IMR-90 (cell line): ENCODE measurements at regions not wholly inside any gene's neighbourhood (a gene's known extent, or its start where the extent isn't known, plus 50 kb on each side); places are given as distances from the start of the nearest gene placed in this dataset.

Experiments used
- ATAC-seq: fragments of 200-7000 bp; cut with Tn5 transposase; 2 replicates; pipeline ENCODE4 v1.9.1; 2020; ENCODE audit warnings: low read depth, mild to moderate bottlenecking, moderate library complexity
- BruUV-seq: library from RNA; stranded (reverse); fragments of 400-500 nt; replicated peaks from 2 replicates; lab custom pipeline; 2021; lab: Mats Ljungman, UMichigan
- CTCF ChIA-PET: fragments of 300-600 bp; formaldehyde crosslinking; extraction: SDS; loops from one replicate; lab custom pipeline; 2021; ENCODE audit warnings: antibody characterized with exemption; lab: Yijun Ruan, JAX
- POLR2A ChIA-PET: fragments of 300-600 bp; sonication (Branson Sonifier 250); formaldehyde crosslinking; loops from one replicate; lab custom pipeline; 2022; ENCODE audit warnings: antibody characterized with exemption; ENCODE audit not compliant: unreplicated experiment; lab: Charles Lee
- DNase-seq: peaks from one replicate; pipeline ENCODE4 v3.0.0; 2013
- H2AFZ ChIP-seq: replicated peaks from 2 replicates; pipeline ENCODE3; 2013; ENCODE audit warnings: low read length, mild to moderate bottlenecking; ENCODE audit not compliant: poor library complexity
- H2AK5ac ChIP-seq: 2 replicates; pipeline ENCODE4 v1.6.1; 2013; ENCODE audit warnings: low read depth, low read length, inconsistent platforms
- H2AK9ac ChIP-seq: replicated peaks from 2 replicates; pipeline ENCODE3; 2013; ENCODE audit warnings: mild to moderate bottlenecking, low read depth, low read length, moderate library complexity; ENCODE audit not compliant: poor library complexity
- H2BK120ac ChIP-seq: 2 replicates; pipeline ENCODE4 v1.6.1; 2013; ENCODE audit warnings: low read depth, low read length, inconsistent platforms
- H2BK15ac ChIP-seq: 3 replicates; pipeline ENCODE4 v1.6.1; 2013; ENCODE audit warnings: low read depth, low read length, inconsistent platforms
- H2BK20ac ChIP-seq: 2 replicates; pipeline ENCODE4 v1.6.1; 2013; ENCODE audit warnings: low read depth, mild to moderate bottlenecking, inconsistent platforms, low read length, moderate library complexity
- H2BK5ac ChIP-seq: 2 replicates; pipeline ENCODE4 v1.6.1; 2013; ENCODE audit warnings: mild to moderate bottlenecking, low read depth, low read length, inconsistent platforms; ENCODE audit not compliant: poor library complexity, severe bottlenecking
- H3K14ac ChIP-seq: replicated peaks from 2 replicates; pipeline ENCODE4 v1.6.1; 2013; ENCODE audit warnings: low read depth, low read length, inconsistent platforms
- H3K18ac ChIP-seq: 2 replicates; pipeline ENCODE4 v1.6.1; 2013; ENCODE audit warnings: low read depth, low read length, control low read depth
- H3K23ac ChIP-seq: 2 replicates; pipeline ENCODE4 v1.6.1; 2013; ENCODE audit warnings: low read depth, low read length, inconsistent platforms
- H3K27ac ChIP-seq: 2 replicates; pipeline ENCODE4 v1.5.1; 2013; ENCODE audit warnings: mild to moderate bottlenecking, control low read depth, low read length; ENCODE audit not compliant: insufficient read depth
- H3K27me3 ChIP-seq: 2 replicates; pipeline ENCODE4 v1.6.1; 2013; ENCODE audit warnings: low read length; ENCODE audit not compliant: control insufficient read depth, insufficient read depth
- H3K36me3 ChIP-seq: 2 replicates; pipeline ENCODE4 v1.6.1; 2013; ENCODE audit warnings: low read length, mixed read lengths; ENCODE audit not compliant: control insufficient read depth, insufficient read depth
- H3K4ac ChIP-seq: 2 replicates; pipeline ENCODE4 v1.6.1; 2013; ENCODE audit warnings: low read depth, low read length, inconsistent platforms
- H3K4me1 ChIP-seq: 2 replicates; pipeline ENCODE4 v1.6.1; 2013; ENCODE audit warnings: low read length, mixed read lengths; ENCODE audit not compliant: control insufficient read depth, insufficient read depth
- H3K4me2 ChIP-seq: 2 replicates; pipeline ENCODE4 v1.6.1; 2013; ENCODE audit warnings: low read depth, mild to moderate bottlenecking, control low read depth, low read length, moderate library complexity
- H3K4me3 ChIP-seq: 2 replicates; pipeline ENCODE4 v1.5.1; 2013; ENCODE audit warnings: low read depth, mild to moderate bottlenecking, control low read depth, low read length, moderate library complexity; ENCODE audit not compliant: insufficient read depth
- H3K56ac ChIP-seq: 2 replicates; pipeline ENCODE4 v1.6.1; 2013; ENCODE audit warnings: low read length, inconsistent platforms; ENCODE audit not compliant: insufficient read depth; ENCODE audit errors: extremely low read depth
- H3K79me1 ChIP-seq, 2 experiments: 2 replicates each; pipeline ENCODE4 v1.6.1; 2013; ENCODE audit warnings: low read length in 2 of 2, inconsistent platforms in 1 of 2, low read depth in 1 of 2
- H3K9ac ChIP-seq: 2 replicates; pipeline ENCODE4 v1.6.1; 2013; ENCODE audit warnings: low read depth, low read length, control low read depth
- H3K9me1 ChIP-seq: 2 replicates; pipeline ENCODE4 v1.6.1; 2013; ENCODE audit warnings: low read length, inconsistent platforms; ENCODE audit not compliant: insufficient read depth
- H3K9me3 ChIP-seq: 2 replicates; pipeline ENCODE4 v1.6.1; 2013; ENCODE audit warnings: low read length; ENCODE audit not compliant: control insufficient read depth, insufficient read depth
- H4K20me1 ChIP-seq: 2 replicates; pipeline ENCODE4 v1.6.1; 2013; ENCODE audit warnings: low read length, inconsistent platforms; ENCODE audit not compliant: insufficient read depth
- H4K5ac ChIP-seq: 2 replicates; pipeline ENCODE4 v1.6.1; 2013; ENCODE audit warnings: mild to moderate bottlenecking, low read depth, low read length, control low read depth
- H4K8ac ChIP-seq, 2 experiments: 2 replicates each; pipeline ENCODE4 v1.6.1; 2013; ENCODE audit warnings: low read depth in 2 of 2, low read length in 2 of 2, control low read depth in 1 of 2, inconsistent platforms in 1 of 2
- H4K91ac ChIP-seq: 2 replicates; pipeline ENCODE4 v1.6.1; 2013; ENCODE audit warnings: low read depth, low read length, inconsistent platforms; ENCODE audit not compliant: insufficient read depth
- BHLHE40 ChIP-seq: fragments of 150-350 bp; IDR thresholded peaks from 2 replicates; pipeline ENCODE4 v1.6.1; 2016; ENCODE audit warnings: mild to moderate bottlenecking, low read depth, low read length
- CEBPB ChIP-seq: IDR thresholded peaks from 2 replicates; pipeline ENCODE4 v1.6.1; 2012; ENCODE audit warnings: low read depth, low read length, improper control_type of control experiment
- CHD1 ChIP-seq: IDR thresholded peaks from 2 replicates; pipeline ENCODE4 v1.6.1; 2012; ENCODE audit warnings: low read depth, low read length, improper control_type of control experiment
- CTCF ChIP-seq: conservative IDR thresholded peaks from 2 replicates; pipeline ENCODE4 v1.5.1; 2012; ENCODE audit warnings: mild to moderate bottlenecking, low read depth, low read length, improper control_type of control experiment
- ELK1 ChIP-seq: fragments of 150-350 bp; IDR thresholded peaks from 2 replicates; pipeline ENCODE4 v1.6.1; 2016; ENCODE audit warnings: low read depth, mild to moderate bottlenecking, low read length, moderate library complexity, borderline replicate concordance
- FOS ChIP-seq: fragments of 150-350 bp; IDR thresholded peaks from 2 replicates; pipeline ENCODE4 v1.6.1; 2016; ENCODE audit warnings: low read depth, low read length
- MAFK ChIP-seq: IDR thresholded peaks from 2 replicates; pipeline ENCODE4 v1.6.1; 2012; ENCODE audit warnings: low read depth, low read length, improper control_type of control experiment
- MAZ ChIP-seq: IDR thresholded peaks from 2 replicates; pipeline ENCODE4 v1.6.1; 2012; ENCODE audit warnings: low read depth, mild to moderate bottlenecking, low read length, improper control_type of control experiment, moderate library complexity, borderline replicate concordance
- MXI1 ChIP-seq: IDR thresholded peaks from 2 replicates; pipeline ENCODE4 v1.6.1; 2012; ENCODE audit warnings: low read depth, mild to moderate bottlenecking, low read length, moderate library complexity, borderline replicate concordance
- NFE2L2 ChIP-seq: fragments of 150-350 bp; IDR thresholded peaks from 2 replicates; pipeline ENCODE4 v1.6.1; 2016; ENCODE audit warnings: low read depth, mild to moderate bottlenecking, low read length
- POLR2A ChIP-seq: IDR thresholded peaks from 2 replicates; pipeline ENCODE4 v1.6.1; 2012; ENCODE audit warnings: mild to moderate bottlenecking, low read depth, low read length
- RAD21 ChIP-seq: IDR thresholded peaks from 2 replicates; pipeline ENCODE4 v1.6.1; 2012; ENCODE audit warnings: low read length, improper control_type of control experiment
- RCOR1 ChIP-seq: IDR thresholded peaks from 2 replicates; pipeline ENCODE4 v1.6.1; 2012; ENCODE audit warnings: mild to moderate bottlenecking, low read length, improper control_type of control experiment; ENCODE audit not compliant: insufficient replicate concordance
- RFX5 ChIP-seq: IDR thresholded peaks from 2 replicates; pipeline ENCODE4 v1.8.0; 2012; ENCODE audit warnings: low read depth, mild to moderate bottlenecking, low read length, moderate library complexity
- SMC3 ChIP-seq: fragments of 150-350 bp; IDR thresholded peaks from 2 replicates; pipeline ENCODE4 v1.6.1; 2016; ENCODE audit warnings: low read depth, mild to moderate bottlenecking, antibody characterized with exemption, low read length, moderate library complexity
- USF2 ChIP-seq: fragments of 150-350 bp; IDR thresholded peaks from 2 replicates; pipeline ENCODE4 v1.6.1; 2017; ENCODE audit warnings: mild to moderate bottlenecking, antibody characterized with exemption, low read length, low read depth
- WGBS, 2 experiments: methylation state at CpG; one replicate each; pipeline versions ENCODE4 v1.1.5 to v1.1.7; 2013; ENCODE audit warnings: missing lambda C conversion rate in 2 of 2; ENCODE audit not compliant: insufficient read length in 1 of 2; ENCODE audit errors: extremely low coverage in 2 of 2; 5-methylcytosine and 5-hydroxymethylcytosine counted together
- dilution Hi-C: fragments of 300-500 bp; cut with HindIII; formaldehyde crosslinking; loops from one replicate; pipeline ENCODE4 v1.14.3; 2018; ENCODE audit warnings: low sequenced_read_pairs; ENCODE audit not compliant: unreplicated experiment
- in situ Hi-C: fragments of 300-500 bp; cut with MboI; formaldehyde crosslinking; loops from 3 replicates; pipeline ENCODE4 v1.14.3; 2019; ENCODE audit warnings: low sequenced_read_pairs, inconsistent platforms, mixed read lengths
- intact Hi-C: fragments of 100-400 bp; cut with micrococcal nuclease; formaldehyde crosslinking; loops from 2 replicates; pipeline ENCODE4 v1.10.0; 2022

- no CpG with 5 or more reads among the region's 1 CpG for WGBS, 2 experiments
- Histone ChIP-seq H4K8ac (no peak overlapping the region), H2BK15ac (no peak overlapping the region; the same call in 2 of the 3 replicates), H3K27me3 (no peaks in the 10 kb centered on the region), H3K4me3 (no peak overlapping the region), H4K91ac (peak overlapping the region; percentile 29; the same call in 1 of the 2 replicates), H4K20me1 (no peaks in the 10 kb centered on the region), H3K18ac (no peak overlapping the region), H2AK5ac (peak overlapping the region; percentile 43; the same call in 1 of the 2 replicates), H2BK120ac (peak overlapping the region; percentile 33; the same call in 1 of the 2 replicates), H2AK9ac (no peak overlapping the region), H3K79me1 (no peaks in the 10 kb centered on the region), H3K4me2 (no peak overlapping the region), H3K56ac (no peak overlapping the region), H3K4ac (peak overlapping the region; percentile 52; the same call in 1 of the 2 replicates), H3K27ac (no peak overlapping the region), H2BK20ac (peak overlapping the region; percentile 78), H3K4me1 (no peaks in the 10 kb centered on the region), H3K9ac (no peak overlapping the region), H4K5ac (no peak overlapping the region), H3K14ac (0 out of 2 replicates have a peak overlapping the region, but pooled peaks have one; percentile 8), H2AFZ (no peak overlapping the region), H3K23ac (no peak overlapping the region), H3K36me3 (no peaks in the 10 kb centered on the region), H3K9me1 (no peaks in the 10 kb centered on the region), H2BK5ac (no peak overlapping the region), H3K9me3 (no peaks in the 10 kb centered on the region; the same call in 1 of the 2 replicates)
- TF ChIP-seq SMC3 (no peak), RFX5 (no peak), MAFK (no peak), POLR2A (no peak), RCOR1 (no peak), CTCF (no peak), MAZ (no peak), FOS (no peak), RAD21 (no peak), MXI1 (no peak), ELK1 (no peak), BHLHE40 (no peak), CHD1 (no peak), NFE2L2 (no peak), USF2 (no peak), CEBPB (no peak)
- intact Hi-C loops (loop anchor here (5.0 to 10.0 kb wide), 4 partner anchors 124 to 811 kb away; partner anchors contain the start of gene PLK2), dilution Hi-C loops (no loop called here), in situ Hi-C loops (no loop called here)
- no TSS peak for BruUV-seq
- POLR2A ChIA-PET = no interaction called here
- DNase-seq (no peak), ATAC-seq (no peak)
- CTCF ChIA-PET = interaction anchor here (0.7 to 1.4 kb wide), 6 partner anchors 11 to 129 kb away, joined by 3 to 6 read pairs (median 4); no protein-coding TSS in a partner anchor
These were observed 168.5 kb upstream of the ACTBL2 start for GRCh38 chr5:57651127-57651526.
